ENCODE measurements at regions not wholly inside any gene's neighbourhood (a gene's known extent, or its start where the extent isn't known, plus 50 kb on each side); places are given as distances from the start of the nearest gene placed in this dataset.

- TF ChIP-seq POLR2A (IDR thresholded peaks at IDR 0.05; ENCODE audit: low read depth, low read length), result no peak
- no peak for TF ChIP-seq POLR2AphosphoS5 (IDR thresholded peaks at IDR 0.05; ENCODE audit: low read depth, low read length)
- no peak for TF ChIP-seq TAF1 (IDR thresholded peaks at IDR 0.05; ENCODE audit: low read depth, low read length)
Measured at GRCh38 chr3:148158210-148158609, 539.5 kb upstream of the AGTR1 start.

Data from GM12891 (cell line).